Loucy (cell line): ENCODE measurements at regions not wholly inside any gene's neighbourhood (a gene's known extent, or its start where the extent isn't known, plus 50 kb on each side); places are given as distances from the start of the nearest gene placed in this dataset.

ENCODE experiments used
- CTCF ChIP-seq: fragments of 200-600 bp; sonication (generic); conservative IDR thresholded peaks from 2 replicates; pipeline ENCODE4 v1.5.1; 2014; ENCODE audit warnings: mild to moderate bottlenecking, antibody characterized with exemption, low read length
- EZH2phosphoT487 ChIP-seq: fragments of 200-600 bp; IDR thresholded peaks from 2 replicates; pipeline ENCODE4 v1.6.1; 2018; ENCODE audit warnings: antibody characterized with exemption, mild to moderate bottlenecking, moderate library complexity, borderline replicate concordance

- TF ChIP-seq CTCF, result no peak
- TF ChIP-seq EZH2phosphoT487, result no peak
These were observed 207.0 kb upstream of the CXCR4 start for GRCh38 chr2:136324966-136325365.
